HG03196 (cell line): ENCODE measurements at regions not wholly inside any gene's neighbourhood (a gene's known extent, or its start where the extent isn't known, plus 50 kb on each side); places are given as distances from the start of the nearest gene placed in this dataset.

Source experiments
- ATAC-seq: cut with Tn5 transposase; IDR thresholded peaks from one replicate; pipeline ENCODE4 v1.9.1; 2021; ENCODE audit not compliant: unreplicated experiment

- ATAC-seq = no peak
Measured at GRCh38 chr20:6439737-6440442, 317.1 kb upstream of the FERMT1 start.

- no peak for ATAC-seq
Measured at GRCh38 chr20:6434131-6434530, 311.3 kb upstream of the FERMT1 start.

- ATAC-seq = no peak
Measured at GRCh38 chr20:6430381-6430780, 307.6 kb upstream of the FERMT1 start.

- no peak for ATAC-seq
Measured at GRCh38 chr20:6426287-6426891, 303.6 kb upstream of the FERMT1 start.

DNA sequence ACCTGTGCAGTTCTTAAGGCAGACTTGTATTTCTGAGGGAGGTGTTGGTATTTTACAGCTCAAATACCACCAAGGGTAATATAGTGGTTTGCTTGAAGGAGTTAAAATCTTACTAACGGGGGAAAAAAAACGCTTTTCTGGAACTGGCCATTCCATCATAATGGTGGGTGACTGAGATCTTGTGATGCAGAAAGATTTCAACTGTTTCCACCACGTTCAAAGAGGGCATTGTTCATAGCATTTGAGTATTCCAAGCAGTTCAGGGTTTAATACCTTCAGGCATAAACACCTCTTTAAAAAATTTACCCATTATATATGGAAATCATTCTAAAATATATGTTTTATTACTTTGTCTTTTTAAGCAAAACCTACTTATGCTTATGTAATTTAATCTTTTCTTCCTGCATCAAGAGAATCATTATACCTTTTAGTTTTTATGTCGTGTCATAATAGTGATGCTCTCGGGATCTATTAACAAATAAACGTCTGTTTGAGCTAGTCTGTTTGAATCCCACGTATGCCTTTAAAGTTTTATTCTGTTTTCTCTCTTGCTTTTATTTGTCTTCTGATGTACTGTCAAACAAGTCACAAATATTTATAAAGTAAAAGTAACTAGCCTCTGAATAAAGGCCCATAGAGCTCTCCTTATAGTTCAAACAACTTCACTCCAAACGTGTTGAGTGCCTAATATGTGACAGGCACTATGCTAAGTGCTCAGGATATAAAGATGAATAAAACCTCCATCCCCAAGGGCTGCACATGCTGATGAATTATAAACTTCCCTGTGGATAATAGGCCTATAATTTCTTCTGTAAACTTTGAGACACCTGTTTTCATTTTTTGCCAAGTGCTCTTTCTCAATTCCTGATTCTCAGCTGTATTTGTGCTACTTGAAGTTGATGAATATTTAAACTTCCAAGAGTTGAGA is 298.8 kb upstream of the FERMT1 start:
- no peak for ATAC-seq

- no peak for ATAC-seq
Measured at GRCh38 chr20:6420336-6420735, 297.5 kb upstream of the FERMT1 start.

DNA sequence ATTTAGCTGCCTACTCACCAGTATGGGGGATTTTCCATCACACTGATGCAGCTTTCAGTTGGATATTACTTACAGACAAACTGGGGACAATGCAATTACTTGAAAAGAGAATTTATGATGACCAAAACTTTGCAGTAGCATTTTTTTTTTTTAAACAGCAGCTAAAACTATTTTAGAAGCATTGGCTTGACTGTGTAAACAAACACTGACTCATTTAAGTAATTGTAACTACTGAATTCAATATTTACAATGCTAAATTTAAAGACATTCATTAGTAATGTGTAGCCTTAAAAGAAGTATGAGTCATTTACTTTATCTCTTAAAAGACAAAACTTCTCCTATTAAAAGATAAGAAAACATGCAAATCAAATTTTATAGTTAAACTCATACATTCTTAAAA is 295.9 kb upstream of the FERMT1 start:
- no peak for ATAC-seq

GRCh38 chr20:6416371-6416770 is 293.5 kb upstream of the FERMT1 start:
- no peak for ATAC-seq

GRCh38 chr20:6411651-6412050 is 288.8 kb upstream of the FERMT1 start:
- ATAC-seq = no peak

GRCh38 chr20:6410721-6411120 is 287.9 kb upstream of the FERMT1 start:
- no peak for ATAC-seq

DNA sequence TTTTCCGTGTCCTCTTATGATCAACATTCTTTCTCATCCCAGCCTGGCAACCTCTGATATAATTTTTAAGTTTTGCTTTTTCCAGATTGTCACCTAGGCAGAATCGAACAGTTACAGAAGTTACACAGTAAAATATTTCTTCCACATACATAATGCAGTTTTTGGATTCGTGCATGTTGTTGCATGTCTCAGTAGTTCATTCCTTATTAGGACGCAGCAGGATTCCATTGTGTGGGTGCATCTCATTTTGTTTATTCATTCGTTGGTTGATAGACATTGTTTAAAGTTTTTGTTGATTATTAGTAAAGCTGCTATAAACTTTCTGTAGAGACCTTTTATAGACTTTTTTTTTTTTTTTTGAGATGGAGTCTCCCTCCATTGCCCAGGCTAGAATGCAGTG is 284.3 kb upstream of the FERMT1 start:
- ATAC-seq = no peak

GRCh38 chr20:6401893-6402557 is 279.2 kb upstream of the FERMT1 start:
- no peak for ATAC-seq

DNA sequence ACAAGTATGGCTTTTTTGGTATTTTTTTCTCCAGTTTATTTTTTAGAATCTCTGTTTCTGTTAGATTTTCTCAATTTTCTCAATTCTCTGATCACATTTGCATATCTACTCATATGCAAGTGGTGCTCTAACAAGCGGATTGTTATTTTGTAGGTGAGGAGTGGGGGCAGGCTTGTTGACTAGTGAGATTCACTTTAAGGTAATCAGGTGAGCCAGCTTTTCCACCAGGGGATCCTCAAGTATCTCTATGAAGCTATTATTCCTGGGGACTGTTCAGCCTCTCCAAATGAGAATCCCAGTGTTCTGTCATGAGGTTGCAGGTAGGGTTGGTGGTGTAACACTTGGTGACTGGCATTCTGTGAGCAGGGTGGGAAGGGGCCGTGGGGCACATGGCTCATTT is 274.3 kb upstream of the FERMT1 start:
- ATAC-seq = no peak

- no peak for ATAC-seq
Measured at GRCh38 chr20:6395695-6396094, 272.9 kb upstream of the FERMT1 start.

DNA sequence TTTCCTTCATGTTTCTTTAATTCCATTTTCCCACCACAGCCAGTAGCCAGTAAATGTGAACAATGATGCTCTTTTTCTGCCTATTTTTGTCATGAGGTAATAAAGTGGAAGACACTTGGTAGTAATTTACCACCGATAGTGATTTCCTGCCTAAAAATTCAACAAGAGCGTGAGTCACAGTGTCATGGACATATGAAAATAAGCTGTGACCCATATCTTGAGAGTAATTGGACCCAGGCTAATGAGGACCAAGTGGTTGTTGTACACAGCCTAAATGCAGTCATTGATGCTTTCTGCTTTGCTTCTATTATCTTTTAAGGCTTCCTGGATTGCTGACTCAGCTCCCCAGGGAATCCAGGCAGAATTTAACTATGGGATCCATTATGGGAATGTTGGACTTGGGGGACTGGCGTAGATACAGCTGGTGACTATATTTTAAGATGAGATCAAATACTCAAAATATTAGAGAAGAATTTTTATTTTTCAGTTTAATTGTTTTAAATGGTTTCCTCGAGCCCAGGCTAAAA is 265.9 kb upstream of the FERMT1 start:
- ATAC-seq = no peak

DNA sequence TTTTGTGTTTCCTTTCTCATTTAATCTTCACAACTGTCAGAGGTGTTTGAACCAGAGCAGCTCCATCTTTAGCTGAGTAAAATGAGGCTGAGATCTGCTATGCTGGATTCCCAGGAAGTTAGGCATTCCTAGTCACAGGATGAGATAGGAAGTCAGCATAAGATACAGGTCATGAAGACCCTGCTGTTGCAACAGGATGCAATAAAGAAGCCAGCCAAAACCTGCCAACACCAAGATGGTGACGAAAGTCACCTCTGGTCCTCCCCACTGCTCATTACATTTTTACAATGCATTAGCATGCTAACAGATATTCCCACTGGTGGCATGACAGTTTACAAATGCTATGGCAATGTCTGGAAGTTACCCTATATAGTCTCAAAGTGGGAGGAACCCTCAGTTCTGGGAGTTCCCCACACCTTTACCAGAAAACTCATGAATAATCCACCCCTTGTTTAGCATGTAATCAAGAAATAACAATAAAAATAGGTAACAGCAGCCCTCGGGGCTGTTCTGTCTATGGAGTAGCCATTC is 262.2 kb upstream of the FERMT1 start:
- ATAC-seq = no peak

- no peak for ATAC-seq
Measured at GRCh38 chr20:6384380-6384779, 261.6 kb upstream of the FERMT1 start.

DNA sequence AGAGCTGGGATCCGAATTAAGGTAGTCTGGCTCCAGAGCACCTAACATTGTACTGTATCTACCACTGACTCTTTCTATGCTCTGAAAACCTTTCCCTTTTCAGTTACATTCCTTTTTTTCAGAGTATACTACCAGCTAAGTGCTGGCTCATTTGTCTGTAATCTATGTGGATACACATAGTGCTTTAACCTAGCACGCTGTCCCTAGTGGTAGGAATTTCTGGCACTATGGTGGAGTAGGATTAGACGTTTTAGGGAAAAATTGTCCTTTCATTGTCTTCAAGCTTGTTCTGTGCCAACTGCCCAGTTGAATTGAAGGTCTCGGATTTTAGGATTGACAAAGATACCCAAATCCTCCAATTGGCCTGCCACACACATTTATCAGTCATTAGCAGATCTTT is 259.1 kb upstream of the FERMT1 start:
- ATAC-seq = no peak

DNA sequence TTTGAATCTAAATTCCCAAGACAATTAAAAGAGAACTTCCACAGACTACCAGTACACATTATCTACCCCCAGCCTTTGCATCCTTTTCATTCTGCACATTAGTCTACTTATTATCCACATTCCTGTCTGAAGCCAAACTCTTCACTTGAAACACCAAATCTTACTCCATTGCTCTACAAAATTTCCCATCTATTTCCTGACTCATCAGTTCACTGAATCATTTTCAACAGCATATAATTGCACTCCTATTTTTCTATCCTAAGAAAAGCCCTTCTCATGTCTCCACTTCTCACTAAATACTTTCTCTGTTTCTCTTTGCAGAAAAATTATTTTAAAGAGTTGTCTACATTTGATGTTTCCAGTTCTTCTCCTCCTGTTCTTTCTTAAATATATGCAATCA is 239.4 kb upstream of the FERMT1 start:
- ATAC-seq = no peak

GRCh38 chr20:6360766-6361165 is 237.9 kb upstream of the FERMT1 start:
- no peak for ATAC-seq
